SHP77 treated with DMSO at 0.1 percent for 48 hours (cell line): ENCODE measurements at regions not wholly inside any gene's neighbourhood (a gene's known extent, or its start where the extent isn't known, plus 50 kb on each side); places are given as distances from the start of the nearest gene placed in this dataset.

Experiments used
- DNase-seq: peaks from one replicate; lab custom pipeline; 2025; lab: John Stamatoyannopoulos, UW

GRCh38 chr1:30479575-30479974, 243.8 kb downstream of the MATN1 start:
- DNase-seq: no peak

GRCh38 chr1:30478799-30479563, 244.4 kb downstream of the MATN1 start:
- no peak for DNase-seq

- no peak for DNase-seq
Observed at GRCh38 chr1:30478283-30478682, 245.1 kb downstream of the MATN1 start.

- DNase-seq: no peak
Observed at GRCh38 chr1:30477588-30477987, 245.8 kb downstream of the MATN1 start.

- DNase-seq: no peak
Observed at GRCh38 chr1:30476911-30477459, 246.4 kb downstream of the MATN1 start.

- no peak for DNase-seq
Observed at GRCh38 chr1:30476476-30476875, 246.9 kb downstream of the MATN1 start.

GRCh38 chr1:30475966-30476365, 247.4 kb downstream of the MATN1 start:
- no peak for DNase-seq

GRCh38 chr1:30475201-30475600, 248.2 kb downstream of the MATN1 start:
- no peak for DNase-seq

- DNase-seq: no peak
Observed at GRCh38 chr1:30474818-30475200, 248.6 kb downstream of the MATN1 start.

GRCh38 chr1:30473922-30474817, 249.2 kb downstream of the MATN1 start:
- no peak for DNase-seq

GRCh38 chr1:30472526-30472925, 250.9 kb downstream of the MATN1 start:
- no peak for DNase-seq

GRCh38 chr1:30472009-30472408, 251.4 kb downstream of the MATN1 start:
- DNase-seq: no peak

- DNase-seq: no peak
Observed at GRCh38 chr1:30471307-30471706, 252.1 kb downstream of the MATN1 start.

GRCh38 chr1:30469426-30469825, 254.0 kb downstream of the MATN1 start:
- DNase-seq: no peak

- DNase-seq: no peak
Observed at GRCh38 chr1:30467101-30467500, 256.3 kb downstream of the MATN1 start.

- no peak for DNase-seq
Observed at GRCh38 chr1:30466610-30467009, 256.8 kb downstream of the MATN1 start.

- DNase-seq: no peak
Observed at GRCh38 chr1:30466026-30466425, 257.4 kb downstream of the MATN1 start.

- DNase-seq: no peak
Observed at GRCh38 chr1:30465096-30465495, 258.3 kb downstream of the MATN1 start.

GRCh38 chr1:30464187-30464617, 259.2 kb downstream of the MATN1 start:
- DNase-seq: no peak

- no peak for DNase-seq
Observed at GRCh38 chr1:30462826-30463425, 260.5 kb downstream of the MATN1 start.

GRCh38 chr1:30462166-30462565, 261.2 kb downstream of the MATN1 start:
- DNase-seq: no peak

GRCh38 chr1:30461640-30462039, 261.7 kb downstream of the MATN1 start:
- DNase-seq: no peak
